ENCODE measurements at regions not wholly inside any gene's neighbourhood (a gene's known extent, or its start where the extent isn't known, plus 50 kb on each side); places are given as distances from the start of the nearest gene placed in this dataset.

- Histone ChIP-seq H3K9me2 (replicated peaks; ENCODE audit: insufficient read depth, low read length) (no peaks in the 10 kb centered on the region), H3K4me2 (ENCODE audit: low read depth, low read length, poor library complexity, severe bottlenecking) (no peak overlapping the region), H2AFZ (ENCODE audit: low read depth, low read length, severe bottlenecking) (no peak overlapping the region), H3K36me3 (ENCODE audit: low read length) (no peaks in the 10 kb centered on the region), H3K9me3 (ENCODE audit: insufficient read depth, low read length) (no peaks in the 10 kb centered on the region), H3K4me3 (ENCODE audit: insufficient read depth, low read length, poor library complexity, severe bottlenecking) (no peak overlapping the region), H3K79me2 (ENCODE audit: insufficient read depth, low read length) (no peaks in the 10 kb centered on the region), H3F3A (ENCODE audit: insufficient read depth) (no peaks in the 10 kb centered on the region), H3K27me3 (ENCODE audit: low read length) (no peaks in the 10 kb centered on the region), H3K9ac (ENCODE audit: low read length) (no peak overlapping the region), H3K27ac (ENCODE audit: low read depth, low read length) (no peak overlapping the region), H4K20me1 (ENCODE audit: low read depth, low read length) (no peaks in the 10 kb centered on the region)
- TF ChIP-seq EZH2phosphoT487 (conservative IDR thresholded peaks at IDR 0.05; ENCODE audit: low read length) (no peak), CTCF (IDR thresholded peaks at IDR 0.05; ENCODE audit: insufficient read depth, low read length, poor library complexity, severe bottlenecking) (no peak)
Observed at GRCh38 chr3:194998948-194999347, 272.0 kb downstream of the XXYLT1 start.

GRCh38 chr3:194999491-194999890 lies 271.5 kb downstream of the XXYLT1 start:
- no peak overlapping the region for H3K27ac ChIP-seq (ENCODE audit: low read depth, low read length)
- no peak overlapping the region for H3K4me2 ChIP-seq (ENCODE audit: low read depth, low read length, poor library complexity, severe bottlenecking)
- no peaks in the 10 kb centered on the region for H3F3A ChIP-seq (ENCODE audit: insufficient read depth)
- H3K9ac ChIP-seq (ENCODE audit: low read length), result no peak overlapping the region
- no peaks in the 10 kb centered on the region for H3K9me3 ChIP-seq (ENCODE audit: insufficient read depth, low read length)
- no peak overlapping the region for H2AFZ ChIP-seq (ENCODE audit: low read depth, low read length, severe bottlenecking)
- H3K36me3 ChIP-seq (ENCODE audit: low read length), result no peaks in the 10 kb centered on the region
- H3K79me2 ChIP-seq (ENCODE audit: insufficient read depth, low read length), result no peaks in the 10 kb centered on the region
- TF ChIP-seq CTCF (IDR thresholded peaks at IDR 0.05; ENCODE audit: insufficient read depth, low read length, poor library complexity, severe bottlenecking), result no peak
- TF ChIP-seq EZH2phosphoT487 (conservative IDR thresholded peaks at IDR 0.05; ENCODE audit: low read length), result no peak
- H4K20me1 ChIP-seq (ENCODE audit: low read depth, low read length), result no peaks in the 10 kb centered on the region
- H3K9me2 ChIP-seq (replicated peaks; ENCODE audit: insufficient read depth, low read length), result no peaks in the 10 kb centered on the region
- H3K4me3 ChIP-seq (ENCODE audit: insufficient read depth, low read length, poor library complexity, severe bottlenecking), result no peak overlapping the region
- no peaks in the 10 kb centered on the region for H3K27me3 ChIP-seq (ENCODE audit: low read length)

GRCh38 chr3:195001261-195001660 lies 269.7 kb downstream of the XXYLT1 start:
- TF ChIP-seq EZH2phosphoT487 (conservative IDR thresholded peaks at IDR 0.05; ENCODE audit: low read length) (no peak), CTCF (IDR thresholded peaks at IDR 0.05; ENCODE audit: insufficient read depth, low read length, poor library complexity, severe bottlenecking) (no peak)
- Histone ChIP-seq H3K36me3 (ENCODE audit: low read length) (no peaks in the 10 kb centered on the region), H3K27ac (ENCODE audit: low read depth, low read length) (no peak overlapping the region), H3K79me2 (ENCODE audit: insufficient read depth, low read length) (no peaks in the 10 kb centered on the region), H3K9me3 (ENCODE audit: insufficient read depth, low read length) (no peaks in the 10 kb centered on the region), H3K4me2 (ENCODE audit: low read depth, low read length, poor library complexity, severe bottlenecking) (no peak overlapping the region), H3K4me3 (ENCODE audit: insufficient read depth, low read length, poor library complexity, severe bottlenecking) (no peak overlapping the region), H3K9me2 (replicated peaks; ENCODE audit: insufficient read depth, low read length) (no peaks in the 10 kb centered on the region), H4K20me1 (ENCODE audit: low read depth, low read length) (no peaks in the 10 kb centered on the region), H3K27me3 (ENCODE audit: low read length) (no peaks in the 10 kb centered on the region), H3K9ac (ENCODE audit: low read length) (no peak overlapping the region), H3F3A (ENCODE audit: insufficient read depth) (no peaks in the 10 kb centered on the region), H2AFZ (ENCODE audit: low read depth, low read length, severe bottlenecking) (no peak overlapping the region)

All from SU-DHL-6 (cell line).